Erythroblast (primary cell): ENCODE measurements at regions not wholly inside any gene's neighbourhood (a gene's known extent, or its start where the extent isn't known, plus 50 kb on each side); places are given as distances from the start of the nearest gene placed in this dataset.

Experiments used
- GATA1 ChIP-seq: IDR thresholded peaks from 2 replicates; pipeline ENCODE4 v1.6.1; 2011; ENCODE audit warnings: low read depth, mild to moderate bottlenecking, control low read depth, low read length, moderate library complexity
- POLR2A ChIP-seq: IDR thresholded peaks from 2 replicates; pipeline ENCODE4 v1.6.1; 2011; ENCODE audit warnings: mild to moderate bottlenecking, low read length

DNA sequence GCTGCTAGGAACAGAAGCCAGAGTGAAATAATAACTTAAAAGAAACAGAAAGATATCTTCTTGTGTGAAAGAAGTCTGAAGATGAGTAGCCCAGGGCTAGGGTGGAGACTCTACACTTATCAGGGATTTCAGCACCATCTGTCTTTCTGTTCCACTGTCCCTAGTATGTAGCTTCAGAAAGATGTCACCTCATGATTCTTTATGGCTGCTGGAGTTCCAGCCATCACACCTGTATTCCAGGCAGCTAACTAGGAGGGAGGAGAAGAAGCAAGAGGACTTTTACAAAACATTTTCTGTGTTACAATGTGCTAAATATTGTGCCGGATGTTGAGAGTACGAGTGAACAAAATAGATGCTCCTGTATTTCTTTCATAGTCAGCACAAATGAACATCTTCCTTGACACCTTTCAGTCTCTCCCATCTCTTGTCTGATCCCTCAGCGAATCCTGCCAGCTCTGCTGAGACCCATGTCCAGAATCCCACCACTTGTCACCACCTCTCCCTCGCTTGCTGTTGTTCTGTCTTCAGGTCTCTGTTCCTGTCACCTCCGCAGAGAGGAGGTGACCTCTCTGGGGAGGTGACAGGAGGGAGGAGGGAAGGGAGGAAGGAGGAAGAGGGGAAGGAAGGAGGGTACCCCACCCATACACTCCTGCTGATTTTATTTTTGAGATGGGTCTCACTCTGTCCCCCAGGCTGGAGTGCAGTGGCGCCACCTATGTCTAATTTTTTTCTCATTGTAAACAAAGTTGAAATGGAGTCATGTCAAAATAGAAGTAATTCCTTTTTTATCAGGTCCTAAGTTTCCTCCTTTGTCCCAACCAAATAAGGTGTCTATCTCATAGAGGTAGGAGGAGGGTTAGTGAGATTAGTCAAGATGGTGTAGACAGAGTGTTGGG lies 188.9 kb downstream of the TFAP2C start:
- TF ChIP-seq POLR2A: no peak
- TF ChIP-seq GATA1: no peak
